DND-41 (cell line): ENCODE measurements at regions not wholly inside any gene's neighbourhood (a gene's known extent, or its start where the extent isn't known, plus 50 kb on each side); places are given as distances from the start of the nearest gene placed in this dataset.

Experiments used
- CTCF ChIP-seq: IDR thresholded peaks from 2 replicates; pipeline ENCODE4 v1.5.1; 2012; ENCODE audit warnings: borderline replicate concordance, low read length, moderate library complexity, mild to moderate bottlenecking; ENCODE audit not compliant: poor library complexity, severe bottlenecking; ENCODE audit errors: extremely low read depth
- EZH2 ChIP-seq: IDR thresholded peaks from 3 replicates; pipeline ENCODE4 v1.6.1; 2012; ENCODE audit warnings: borderline replicate concordance, low read depth, mild to moderate bottlenecking, moderate library complexity, low read length, inconsistent platforms; ENCODE audit not compliant: severe bottlenecking

GRCh38 chr15:75114796-75115195 is 86.9 kb upstream of the C15orf39 start:
- TF ChIP-seq CTCF (no peak), EZH2 (no peak)
